ENCODE measurements at regions not wholly inside any gene's neighbourhood (a gene's known extent, or its start where the extent isn't known, plus 50 kb on each side); places are given as distances from the start of the nearest gene placed in this dataset.

- H3K4me1 Mint-ChIP-seq (ENCODE audit: low read depth, unreplicated experiment): no peaks in the 10 kb centered on the region
- no peaks in the 10 kb centered on the region for H3K36me3 Mint-ChIP-seq (ENCODE audit: unreplicated experiment)
- no peak for DNase-seq
- H3K9me3 Mint-ChIP-seq (ENCODE audit: unreplicated experiment): no peaks in the 10 kb centered on the region
- no peak overlapping the region for H3K4me3 Mint-ChIP-seq (ENCODE audit: unreplicated experiment)
- TF ChIP-seq CTCF (IDR thresholded peaks at IDR 0.05; ENCODE audit: partially characterized antibody, unreplicated experiment): no peak
- no peak overlapping the region for H3K27ac Mint-ChIP-seq (ENCODE audit: unreplicated experiment)
- H3K27me3 Mint-ChIP-seq (ENCODE audit: unreplicated experiment): no peaks in the 10 kb centered on the region
Measured at GRCh38 chr3:188057124-188057523, 96.8 kb upstream of the LPP start.

- Mint-ChIP-seq H3K9me3 (ENCODE audit: unreplicated experiment) (no peaks in the 10 kb centered on the region), H3K27ac (ENCODE audit: unreplicated experiment) (no peak overlapping the region), H3K27me3 (ENCODE audit: unreplicated experiment) (no peaks in the 10 kb centered on the region), H3K4me1 (ENCODE audit: low read depth, unreplicated experiment) (no peaks in the 10 kb centered on the region), H3K4me3 (ENCODE audit: unreplicated experiment) (no peak overlapping the region), H3K36me3 (ENCODE audit: unreplicated experiment) (no peaks in the 10 kb centered on the region)
- DNase-seq: no peak
- no peak for TF ChIP-seq CTCF (IDR thresholded peaks at IDR 0.05; ENCODE audit: partially characterized antibody, unreplicated experiment)
Measured at GRCh38 chr3:188058569-188059184, 95.3 kb upstream of the LPP start.

- no peaks in the 10 kb centered on the region for H3K36me3 Mint-ChIP-seq (ENCODE audit: unreplicated experiment)
- H3K9me3 Mint-ChIP-seq (ENCODE audit: unreplicated experiment): no peaks in the 10 kb centered on the region
- peaks cover 2% of the 10 kb centered on the region for H3K27me3 Mint-ChIP-seq (ENCODE audit: unreplicated experiment)
- DNase-seq: no peak
- H3K4me3 Mint-ChIP-seq (ENCODE audit: unreplicated experiment): no peak overlapping the region
- H3K4me1 Mint-ChIP-seq (ENCODE audit: low read depth, unreplicated experiment): no peaks in the 10 kb centered on the region
- TF ChIP-seq CTCF (IDR thresholded peaks at IDR 0.05; ENCODE audit: partially characterized antibody, unreplicated experiment): no peak
- no peak overlapping the region for H3K27ac Mint-ChIP-seq (ENCODE audit: unreplicated experiment)
Measured at GRCh38 chr3:188059351-188059750, 94.6 kb upstream of the LPP start.

GRCh38 chr3:188060264-188060835 is 93.6 kb upstream of the LPP start:
- no peak for TF ChIP-seq CTCF (IDR thresholded peaks at IDR 0.05; ENCODE audit: partially characterized antibody, unreplicated experiment)
- no peak for DNase-seq
- H3K27me3 Mint-ChIP-seq (ENCODE audit: unreplicated experiment): peaks cover 2% of the 10 kb centered on the region

GRCh38 chr3:188060840-188061544 is 93.0 kb upstream of the LPP start:
- peaks cover 2% of the 10 kb centered on the region for H3K27me3 Mint-ChIP-seq (ENCODE audit: unreplicated experiment)
- no peaks in the 10 kb centered on the region for H3K36me3 Mint-ChIP-seq (ENCODE audit: unreplicated experiment)
- no peak overlapping the region for H3K4me3 Mint-ChIP-seq (ENCODE audit: unreplicated experiment)
- DNase-seq: no peak
- H3K9me3 Mint-ChIP-seq (ENCODE audit: unreplicated experiment): peaks cover 2% of the 10 kb centered on the region
- H3K27ac Mint-ChIP-seq (ENCODE audit: unreplicated experiment): no peak overlapping the region
- no peaks in the 10 kb centered on the region for H3K4me1 Mint-ChIP-seq (ENCODE audit: low read depth, unreplicated experiment)
- TF ChIP-seq CTCF (IDR thresholded peaks at IDR 0.05; ENCODE audit: partially characterized antibody, unreplicated experiment): no peak

More at GRCh38 chr3:188060264-188060835, 93.6 kb upstream of the LPP start:
- Mint-ChIP-seq H3K4me1 (ENCODE audit: low read depth, unreplicated experiment) (no peaks in the 10 kb centered on the region), H3K27ac (ENCODE audit: unreplicated experiment) (no peak overlapping the region), H3K9me3 (ENCODE audit: unreplicated experiment) (peaks cover 1% of the 10 kb centered on the region), H3K36me3 (ENCODE audit: unreplicated experiment) (no peaks in the 10 kb centered on the region), H3K4me3 (ENCODE audit: unreplicated experiment) (no peak overlapping the region)

Data from glutamatergic neuron (in vitro differentiated cells).